Mammary epithelial cell (primary cell): ENCODE measurements at regions not wholly inside any gene's neighbourhood (a gene's known extent, or its start where the extent isn't known, plus 50 kb on each side); places are given as distances from the start of the nearest gene placed in this dataset.
"Not testable (repeated sequence)": the region's sequence is repeated elsewhere in the genome, so short reads cannot be mapped to it uniquely, and the experiment has no call there.

Experiments
- CTCF ChIP-seq, 2 donors: IDR thresholded peaks in 1 of 2; conservative IDR thresholded peaks in 1 of 2; 2 replicates each; pipeline ENCODE4 v1.5.1; 2011 to 2012; ENCODE audit warnings: inconsistent platforms in 2 of 2, low read length in 2 of 2, mild to moderate bottlenecking in 2 of 2, control low read depth in 1 of 2, low read depth in 1 of 2; ENCODE audit not compliant: insufficient read depth in 1 of 2; ENCODE audit errors: extremely low read depth in 1 of 2
- EZH2 ChIP-seq: IDR thresholded peaks from 2 replicates; pipeline ENCODE4 v1.6.1; 2012; ENCODE audit warnings: low read length, inconsistent platforms, borderline replicate concordance

GRCh38 chr4:3943051-3943450 is 176.9 kb downstream of the ADRA2C start:
- not testable (repeated sequence) for TF ChIP-seq CTCF (conservative IDR thresholded peaks at IDR 0.05 in 1 of 2, IDR thresholded peaks at IDR 0.05 in 1 of 2; ENCODE audit: extremely low read depth in 1 of 2, insufficient read depth in 1 of 2, low read depth in 1 of 2, low read length in 2 of 2); EZH2
